HG02798 (cell line): ENCODE measurements at regions not wholly inside any gene's neighbourhood (a gene's known extent, or its start where the extent isn't known, plus 50 kb on each side); places are given as distances from the start of the nearest gene placed in this dataset.
A peak's percentile ranks its signal among the peaks of the same experiment; 100 is the strongest.
"Not testable (repeated sequence)": the region's sequence is repeated elsewhere in the genome, so short reads cannot be mapped to it uniquely, and the experiment has no call there.

ENCODE experiments used
- ATAC-seq: cut with Tn5 transposase; IDR thresholded peaks from one replicate; pipeline ENCODE4 v1.9.1; 2021; ENCODE audit warnings: mild to moderate bottlenecking; ENCODE audit not compliant: unreplicated experiment, poor library complexity

GRCh38 chr15:96869790-96870189 lies 539.3 kb downstream of the NR2F2 start:
- ATAC-seq, result no peak

- ATAC-seq, result no peak
These were observed 540.1 kb downstream of the NR2F2 start for GRCh38 chr15:96870580-96870979.

- not testable (repeated sequence) for ATAC-seq
These were observed 546.9 kb downstream of the NR2F2 start for GRCh38 chr15:96877442-96877841.

GRCh38 chr15:96878129-96878528 lies 547.6 kb downstream of the NR2F2 start:
- no peak for ATAC-seq

GRCh38 chr15:96882121-96882772 lies 551.7 kb downstream of the NR2F2 start:
- no peak for ATAC-seq

GRCh38 chr15:96887730-96888129 lies 557.2 kb downstream of the NR2F2 start:
- ATAC-seq, result no peak

- no peak for ATAC-seq
These were observed 558.3 kb downstream of the NR2F2 start for GRCh38 chr15:96888764-96889163.

- peak; percentile 59 for ATAC-seq
These were observed 559.4 kb downstream of the NR2F2 start for GRCh38 chr15:96889734-96890480.

GRCh38 chr15:96891046-96891445 lies 560.5 kb downstream of the NR2F2 start:
- ATAC-seq, result no peak

- no peak for ATAC-seq
These were observed 562.8 kb downstream of the NR2F2 start for GRCh38 chr15:96893159-96893906.

GRCh38 chr15:96894659-96895058 lies 564.2 kb downstream of the NR2F2 start:
- no peak for ATAC-seq

GRCh38 chr15:96896766-96897165 lies 566.3 kb downstream of the NR2F2 start:
- ATAC-seq, result no peak

- ATAC-seq, result no peak
These were observed 583.6 kb downstream of the NR2F2 start for GRCh38 chr15:96914081-96914480.

- ATAC-seq, result no peak
These were observed 586.2 kb downstream of the NR2F2 start for GRCh38 chr15:96916750-96917149.

- ATAC-seq, result no peak
These were observed 594.1 kb downstream of the NR2F2 start for GRCh38 chr15:96924570-96924969.

GRCh38 chr15:96947296-96948229 lies 617.1 kb downstream of the NR2F2 start:
- no peak for ATAC-seq

GRCh38 chr15:96948981-96949380 lies 618.5 kb downstream of the NR2F2 start:
- no peak for ATAC-seq

- no peak for ATAC-seq
These were observed 628.2 kb downstream of the NR2F2 start for GRCh38 chr15:96958721-96959120.

- no peak for ATAC-seq
These were observed 629.0 kb downstream of the NR2F2 start for GRCh38 chr15:96959501-96959900.
